ENCODE measurements at regions not wholly inside any gene's neighbourhood (a gene's known extent, or its start where the extent isn't known, plus 50 kb on each side); places are given as distances from the start of the nearest gene placed in this dataset.

DNA sequence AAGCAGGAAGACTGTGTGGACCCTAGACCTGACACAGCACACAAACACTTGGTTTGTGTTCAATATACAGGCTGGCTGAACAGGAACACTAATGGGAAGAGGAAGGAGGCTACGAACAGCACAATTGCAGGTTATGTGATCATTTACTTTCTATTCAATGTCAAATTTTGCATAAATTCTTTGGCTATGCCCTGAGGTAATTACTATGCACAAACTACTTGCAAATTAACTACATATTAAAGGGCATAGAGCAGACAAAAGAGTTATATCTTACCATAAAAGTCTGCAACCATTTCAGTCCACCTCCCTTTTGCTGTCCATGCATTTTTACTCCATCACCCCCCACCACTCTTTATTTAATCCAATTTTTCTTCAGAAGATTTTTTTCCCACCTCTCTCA, 291.2 kb upstream of the TMTC1 start:
- DNase-seq = no peak

DNA sequence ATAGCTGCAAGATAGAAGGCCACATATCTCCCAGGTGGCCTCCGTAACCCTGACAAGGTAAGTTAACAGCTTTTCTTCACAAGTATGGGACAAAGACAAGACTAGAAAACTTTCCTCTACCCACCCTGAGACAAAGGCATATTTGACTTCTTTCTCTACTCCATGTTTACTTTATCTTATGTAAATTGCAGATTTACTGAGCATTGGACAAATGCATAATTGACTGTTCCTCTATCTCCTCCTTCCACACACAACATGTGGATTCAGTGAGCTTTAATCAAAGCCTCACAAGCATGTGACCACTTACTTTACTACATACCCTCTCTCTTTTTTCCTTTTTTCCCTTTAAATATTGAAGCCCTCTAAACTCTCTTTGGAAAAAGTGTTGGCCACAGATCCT, 289.1 kb upstream of the TMTC1 start:
- DNase-seq = no peak

DNA sequence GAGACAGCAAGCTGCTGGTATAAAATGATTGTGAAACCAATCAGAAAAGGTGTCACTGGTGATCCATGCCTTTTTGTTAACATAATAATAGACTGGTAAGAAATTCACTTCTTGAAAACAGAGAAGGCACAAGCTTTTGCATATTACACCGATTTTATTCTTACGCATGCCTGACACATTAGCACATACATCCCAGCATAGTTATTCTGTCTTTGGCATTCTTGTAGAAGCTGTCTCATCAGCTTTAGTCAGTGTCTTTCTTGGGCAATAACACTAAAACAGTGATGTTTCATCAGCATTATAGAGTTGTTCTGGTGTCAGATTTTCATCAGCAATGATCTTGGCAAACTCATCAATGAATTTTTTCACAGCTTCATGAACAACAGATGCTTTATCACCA, 283.4 kb upstream of the TMTC1 start:
- peak; percentile 47 for DNase-seq

DNA sequence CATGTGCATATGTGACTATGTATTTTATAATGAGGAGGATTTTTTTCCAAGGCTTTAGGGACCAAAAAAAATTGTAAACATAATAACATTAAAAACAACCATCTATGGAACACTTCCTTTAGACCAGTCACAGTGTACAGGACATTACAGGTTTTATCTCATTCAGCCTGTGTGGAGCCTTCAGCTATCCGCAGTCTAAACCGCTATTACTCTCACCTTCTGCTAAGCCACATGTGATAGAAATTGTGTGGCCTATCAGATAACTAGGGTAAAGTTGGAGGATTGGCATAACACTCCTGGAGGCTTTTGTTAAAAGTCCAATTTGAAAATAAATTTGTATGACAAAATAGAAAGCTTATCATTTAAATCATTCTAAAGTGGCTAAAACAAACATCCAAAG, 281.2 kb upstream of the TMTC1 start:
- peak; percentile 66 for DNase-seq

DNA sequence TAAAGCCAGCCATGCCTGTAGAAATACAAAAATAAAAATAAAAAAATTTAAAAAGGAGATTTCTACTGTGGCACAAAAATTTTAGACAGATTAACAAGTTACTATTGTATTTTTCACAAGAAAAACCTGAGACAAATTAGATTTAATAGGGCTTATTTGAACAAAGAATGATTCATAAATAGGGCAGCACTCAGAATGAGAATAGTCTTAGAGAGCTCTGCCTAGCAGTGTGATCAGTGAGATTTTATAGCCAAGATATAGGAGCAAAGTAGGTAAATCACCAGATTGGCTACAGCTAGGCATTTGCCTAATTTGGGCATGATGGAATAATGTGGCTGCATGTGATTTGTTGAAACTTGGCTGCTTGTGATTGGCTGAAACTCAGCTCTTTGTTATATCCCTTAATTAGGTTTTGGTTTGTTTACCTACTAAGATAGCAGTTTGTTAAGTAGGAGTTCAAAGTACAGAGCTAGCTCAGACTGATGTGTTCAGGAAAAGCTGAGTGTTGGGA, 279.7 kb upstream of the TMTC1 start:
- no peak for DNase-seq

DNA sequence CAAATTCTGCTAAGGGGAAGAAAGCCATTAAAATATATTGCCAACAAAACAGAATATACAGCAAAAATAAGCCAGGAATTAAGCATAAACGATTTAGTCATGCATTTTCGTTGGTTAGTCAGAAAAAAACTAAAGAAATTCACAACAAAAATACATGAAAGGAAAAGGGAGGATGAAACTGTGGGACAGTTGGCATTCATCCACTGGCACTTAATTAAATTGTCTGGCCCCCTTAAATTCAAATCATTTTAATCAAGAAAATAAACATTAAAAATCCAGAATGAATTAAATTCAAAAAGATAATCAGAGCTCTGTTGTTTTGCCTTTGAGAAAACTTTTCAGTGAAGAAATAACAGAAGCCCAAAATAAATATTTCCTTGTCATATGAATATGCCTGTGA, 264.6 kb upstream of the TMTC1 start:
- DNase-seq = no peak

DNA sequence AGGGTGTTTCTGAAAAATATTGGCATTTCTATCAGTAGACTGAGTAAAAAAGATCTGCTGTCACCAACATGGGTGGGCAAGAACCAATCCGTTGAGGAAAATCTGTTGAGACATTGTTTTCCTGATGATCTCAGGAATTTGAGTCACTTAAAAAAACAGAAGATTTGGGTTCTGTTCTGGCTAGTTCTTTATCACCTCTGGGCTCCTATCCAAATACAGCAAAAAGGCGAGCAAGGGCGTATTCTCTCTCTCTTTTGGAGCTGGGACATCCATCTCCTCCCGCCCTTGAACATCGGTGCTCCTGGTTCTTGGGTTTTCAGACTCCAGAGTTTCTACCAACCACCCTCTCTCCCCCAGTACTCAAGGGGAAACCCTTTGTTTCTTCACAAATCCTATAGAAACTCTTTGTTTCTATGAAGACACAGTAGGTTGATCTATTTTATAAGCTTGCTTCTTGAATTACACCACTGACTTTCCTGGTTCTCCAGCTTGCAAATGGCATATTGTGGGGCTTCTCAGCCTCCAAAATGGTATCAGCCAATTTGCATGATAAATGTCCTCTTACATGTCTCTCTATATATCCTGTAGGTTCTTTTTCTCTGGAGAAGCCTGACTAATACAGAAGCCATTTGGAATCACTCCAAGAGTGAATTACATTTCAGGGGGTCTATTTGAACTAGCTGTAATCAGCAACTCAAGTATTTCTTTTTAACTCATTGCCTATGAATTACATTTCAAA, 263.9 kb upstream of the TMTC1 start:
- no peak for DNase-seq

DNA sequence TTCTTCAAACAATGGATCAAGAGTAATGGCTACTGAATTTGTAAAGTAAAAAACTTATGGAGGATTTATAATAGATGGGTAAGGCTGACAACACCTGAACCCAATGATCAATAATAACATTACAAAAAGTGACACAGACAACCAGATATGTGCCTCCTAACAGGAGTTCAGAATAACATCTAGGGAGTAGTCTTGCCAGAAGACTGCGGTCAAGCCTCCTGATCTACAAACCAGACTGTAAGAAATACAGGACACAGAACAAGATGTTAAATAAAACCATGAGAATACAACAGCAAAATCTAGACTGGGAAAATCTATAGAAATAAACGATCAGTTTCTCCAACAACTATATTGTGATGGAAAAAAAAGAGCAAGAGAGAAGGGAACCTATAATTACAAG, 262.6 kb upstream of the TMTC1 start:
- DNase-seq = no peak

DNA sequence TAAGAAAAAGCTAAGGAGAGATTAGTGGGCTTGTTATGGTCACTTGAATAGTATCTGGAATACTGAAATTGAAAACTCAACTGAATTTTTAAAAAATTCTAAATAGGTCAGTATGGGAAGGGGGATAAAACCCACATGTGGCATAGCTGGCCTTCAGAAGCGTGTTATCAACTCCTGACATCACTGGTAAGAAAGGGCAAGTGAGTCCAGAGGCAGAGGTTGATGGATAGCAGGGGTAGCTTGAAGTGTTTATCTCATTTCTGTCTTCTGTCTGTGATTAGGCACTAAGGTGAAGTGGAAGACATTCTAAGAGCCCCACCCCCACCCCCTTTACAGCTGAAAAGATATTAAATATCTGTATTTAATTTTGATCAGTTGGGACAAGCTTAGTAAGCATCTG, 261.4 kb upstream of the TMTC1 start:
- no peak for DNase-seq

DNA sequence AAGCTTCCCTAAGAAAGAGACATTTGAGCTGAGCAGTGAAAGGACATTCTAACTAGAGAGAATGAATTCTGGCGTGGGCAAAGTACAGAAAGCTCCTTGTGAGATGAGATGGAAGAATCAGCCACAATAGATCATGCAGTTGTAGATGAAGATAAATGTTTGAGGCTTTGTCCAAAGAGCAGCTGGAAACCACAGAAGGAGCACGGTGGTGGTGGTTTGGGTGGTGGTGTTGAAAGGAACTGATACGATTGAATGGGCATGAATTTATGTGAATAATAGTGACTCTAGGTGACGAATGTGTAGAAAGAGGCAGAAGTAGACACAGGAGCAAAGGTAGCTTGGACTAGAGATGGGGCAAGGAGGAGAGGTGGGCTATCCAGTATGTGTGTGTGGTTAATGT, 260.5 kb upstream of the TMTC1 start:
- DNase-seq = peak; percentile 60

DNA sequence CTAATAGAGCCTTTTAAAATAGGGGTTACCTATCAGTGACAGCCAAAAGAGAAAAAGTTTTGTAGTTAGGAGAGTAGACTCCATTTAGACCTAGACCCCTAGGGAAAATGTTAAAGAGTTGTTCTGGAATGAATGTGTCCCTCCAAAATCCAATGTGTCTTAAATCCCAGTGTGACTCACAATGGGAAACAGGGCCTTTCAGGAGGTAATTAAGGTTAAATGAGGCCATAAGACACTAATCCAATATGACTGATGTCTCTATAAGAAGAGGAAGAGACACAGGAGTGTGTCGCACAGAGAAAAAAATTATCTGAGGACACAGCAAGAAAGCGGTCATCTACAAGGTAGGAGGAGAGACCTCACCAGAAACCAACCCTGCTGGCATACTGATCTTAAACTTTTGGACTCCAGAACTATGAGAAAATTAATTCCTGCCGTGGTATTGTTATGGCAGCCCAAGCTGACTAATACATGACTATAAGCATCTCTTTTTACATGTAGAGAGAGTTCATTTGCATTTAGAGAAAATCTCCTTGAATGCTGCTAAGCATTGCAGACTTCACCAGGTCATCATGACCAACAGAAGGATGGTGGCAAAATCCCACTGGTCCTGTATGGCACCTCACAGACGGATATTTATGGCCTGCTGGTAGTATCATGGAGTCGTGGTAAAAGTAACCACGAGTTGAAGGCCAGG, 259.6 kb upstream of the TMTC1 start:
- DNase-seq = peak; percentile 30

DNA sequence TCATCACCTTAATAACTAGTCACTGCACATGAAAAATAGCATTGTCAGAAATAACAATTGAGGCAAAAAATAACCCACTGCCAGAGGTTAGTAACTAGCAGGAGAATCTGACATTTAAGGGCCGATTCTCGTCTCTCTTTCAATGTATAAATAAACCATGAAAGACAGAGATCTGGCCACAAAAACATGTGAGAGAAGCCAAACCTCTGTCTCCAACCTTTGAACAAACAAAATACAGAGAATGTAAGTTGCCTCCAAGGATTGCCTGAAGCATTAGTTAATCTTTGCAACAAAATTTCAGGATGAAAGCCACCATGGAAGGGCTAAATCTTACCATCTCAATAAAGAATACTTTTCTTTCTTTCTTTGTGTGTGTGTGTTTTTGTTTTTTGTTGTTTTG, 257.4 kb upstream of the TMTC1 start:
- no peak for DNase-seq

DNA sequence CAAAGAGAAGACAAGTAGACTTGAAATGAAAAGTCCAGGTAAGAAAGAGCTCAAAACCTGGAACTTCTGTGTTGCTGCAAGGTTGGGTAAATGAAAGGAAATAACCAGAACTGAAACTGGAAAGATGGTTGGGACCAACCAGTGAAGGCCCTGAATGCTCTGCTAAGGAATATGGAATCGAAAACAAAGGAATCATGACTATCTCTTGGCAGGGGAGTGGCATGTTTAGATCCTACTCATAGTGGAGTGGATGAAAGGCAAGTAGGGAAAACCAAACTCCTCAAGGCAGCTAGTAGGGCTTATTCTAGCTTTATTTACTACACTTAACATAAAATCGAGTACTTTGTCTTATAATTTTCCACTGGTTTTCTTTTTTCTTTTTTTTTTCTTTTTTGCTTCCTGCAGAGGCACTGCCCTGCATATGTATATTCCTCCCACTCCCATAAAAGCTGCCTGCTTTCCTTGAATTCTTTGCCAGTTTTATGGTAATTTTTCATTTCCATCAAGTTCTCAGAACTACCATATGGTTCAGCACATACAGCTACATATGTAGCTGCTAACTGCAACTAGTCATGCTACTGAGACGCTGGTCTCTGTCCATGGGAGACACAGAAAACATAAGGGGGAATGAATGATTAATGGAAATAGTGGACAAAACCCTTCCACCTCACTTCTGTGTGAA, 247.1 kb upstream of the TMTC1 start:
- no peak for DNase-seq

DNA sequence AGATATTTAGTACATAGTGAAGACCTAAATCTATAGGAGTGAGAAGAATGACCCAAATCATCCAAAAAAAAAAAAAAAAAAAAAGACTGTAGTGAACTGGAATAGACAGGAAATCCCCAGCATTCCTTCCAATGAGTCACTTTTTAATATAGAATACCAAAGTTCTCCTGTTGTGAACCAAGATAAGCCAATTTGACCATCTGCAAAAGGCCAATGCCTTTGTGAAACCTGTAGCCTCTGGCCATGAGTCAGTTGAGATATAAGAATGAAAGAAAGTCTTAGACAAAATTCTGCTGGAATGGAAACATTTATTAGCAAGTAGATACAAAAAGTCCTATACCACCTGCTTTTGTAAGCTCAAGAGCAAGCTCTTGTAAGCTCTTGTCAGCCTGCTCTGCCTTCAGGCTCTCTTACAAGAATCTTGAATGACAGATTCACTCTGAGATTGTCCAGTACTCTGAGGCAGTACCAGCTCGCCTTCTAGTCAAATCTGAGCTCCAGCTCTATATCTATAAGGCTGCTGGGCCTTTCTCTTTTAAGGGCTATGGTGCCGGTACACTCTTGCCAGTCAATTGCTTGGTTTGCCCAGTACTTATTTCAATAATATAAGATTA, 243.0 kb upstream of the TMTC1 start:
- DNase-seq = peak; percentile 12

DNA sequence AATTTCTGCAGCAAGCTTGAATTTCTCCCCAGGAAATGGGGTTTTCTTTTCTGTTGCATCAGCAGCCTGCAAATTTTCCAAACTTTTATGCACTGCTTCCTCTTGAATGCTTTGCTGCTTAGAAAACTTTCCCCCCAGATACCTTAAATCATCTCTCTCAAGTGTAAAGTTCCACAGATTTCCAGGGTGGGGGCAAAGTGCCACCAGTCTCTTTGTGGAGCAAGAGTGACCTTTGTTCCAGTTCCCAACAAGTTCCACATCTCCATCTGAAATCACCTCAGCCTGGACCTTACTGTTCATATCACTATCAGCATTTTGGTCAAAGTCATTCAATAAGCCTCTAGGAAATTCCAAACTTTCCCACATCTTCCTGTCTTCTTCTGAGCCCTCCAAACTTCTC, 241.6 kb upstream of the TMTC1 start:
- no peak for DNase-seq

DNA sequence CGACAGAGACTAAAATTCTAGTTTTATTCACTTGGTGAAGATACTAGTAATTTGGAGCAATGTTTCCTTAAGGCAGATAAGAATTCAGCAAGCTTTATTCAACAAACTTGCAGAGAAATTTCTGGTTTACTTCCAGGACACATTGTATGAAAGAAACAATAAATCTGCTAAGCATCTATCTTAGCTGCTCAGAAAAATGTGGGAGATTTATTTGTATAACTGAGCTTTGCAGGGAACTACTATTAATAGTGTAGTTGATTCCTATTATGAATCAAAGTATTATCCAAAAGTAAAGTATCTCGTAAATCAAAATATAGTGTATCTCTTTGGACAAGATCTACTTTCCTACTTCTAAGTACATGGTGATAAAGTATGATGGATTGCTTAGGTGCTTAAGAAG, 239.4 kb upstream of the TMTC1 start:
- no peak for DNase-seq

DNA sequence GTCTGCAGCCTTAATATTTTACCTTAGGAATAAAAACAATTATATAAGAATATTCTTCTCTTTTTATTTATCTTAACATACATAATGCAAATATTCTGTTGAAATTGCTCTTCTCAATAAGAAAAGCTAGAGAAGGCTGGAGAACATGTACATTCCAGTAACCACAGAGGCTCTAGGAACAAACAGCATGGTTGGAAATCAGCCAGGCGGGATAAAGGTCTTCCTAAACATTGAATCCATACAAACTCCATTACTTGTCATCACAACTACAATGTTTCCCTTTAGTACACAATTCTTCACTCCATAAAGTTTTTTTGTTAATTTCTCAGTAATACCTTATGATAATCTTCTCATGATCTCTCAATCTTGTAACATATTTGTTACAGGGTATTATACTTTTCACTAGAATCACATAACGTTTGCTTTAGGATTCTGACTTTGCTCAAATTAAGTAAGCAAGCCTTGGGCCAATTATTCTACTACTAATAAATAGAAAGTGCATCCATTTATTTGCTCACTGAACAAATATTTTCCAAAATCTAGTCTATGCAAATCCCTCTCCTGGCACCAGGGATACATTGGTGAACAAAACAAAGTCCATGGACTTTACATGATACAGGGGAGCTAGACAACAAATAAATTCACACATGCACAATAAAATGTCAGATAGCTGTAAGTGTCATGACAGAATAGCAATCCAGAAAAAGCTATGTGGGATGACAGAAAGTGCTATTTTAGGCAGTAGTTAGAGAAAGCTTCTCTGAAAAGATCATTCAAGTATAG, 237.5 kb upstream of the TMTC1 start:
- no peak for DNase-seq

DNA sequence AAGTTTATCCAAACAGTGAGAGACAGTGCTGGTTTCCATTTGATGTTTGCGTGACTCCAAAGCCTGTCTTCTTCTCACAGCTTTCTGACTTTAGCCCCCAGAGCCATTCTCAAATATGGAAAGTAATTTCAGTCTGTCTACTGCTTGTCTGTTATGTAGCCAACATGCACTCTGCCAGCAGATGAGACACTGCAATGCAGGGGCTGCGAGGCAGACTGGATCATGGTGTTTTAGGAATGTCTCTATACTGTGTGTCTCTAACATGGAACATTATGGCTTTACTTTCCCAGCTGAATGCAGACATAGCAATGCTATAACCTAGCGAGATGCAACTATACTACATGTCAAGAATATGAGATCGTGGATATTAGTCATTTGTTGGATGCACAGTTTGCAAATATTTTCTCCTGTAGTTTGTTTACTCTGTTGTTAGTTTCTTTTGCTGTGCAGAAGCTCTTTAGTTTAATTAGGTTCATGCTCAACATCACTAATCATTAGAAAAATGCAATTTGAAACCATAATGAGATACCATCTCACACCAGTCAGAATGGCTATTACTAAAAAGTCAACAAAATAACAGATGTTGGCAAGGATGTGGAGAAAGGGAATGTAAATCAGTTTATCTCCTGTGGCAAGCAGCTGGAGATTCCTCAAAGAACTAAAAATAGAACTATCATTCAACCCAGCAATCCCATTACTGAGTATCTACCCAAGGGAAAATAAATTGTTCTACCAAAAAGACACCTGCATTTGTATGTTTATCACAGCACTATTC, 235.8 kb upstream of the TMTC1 start:
- DNase-seq = no peak

DNA sequence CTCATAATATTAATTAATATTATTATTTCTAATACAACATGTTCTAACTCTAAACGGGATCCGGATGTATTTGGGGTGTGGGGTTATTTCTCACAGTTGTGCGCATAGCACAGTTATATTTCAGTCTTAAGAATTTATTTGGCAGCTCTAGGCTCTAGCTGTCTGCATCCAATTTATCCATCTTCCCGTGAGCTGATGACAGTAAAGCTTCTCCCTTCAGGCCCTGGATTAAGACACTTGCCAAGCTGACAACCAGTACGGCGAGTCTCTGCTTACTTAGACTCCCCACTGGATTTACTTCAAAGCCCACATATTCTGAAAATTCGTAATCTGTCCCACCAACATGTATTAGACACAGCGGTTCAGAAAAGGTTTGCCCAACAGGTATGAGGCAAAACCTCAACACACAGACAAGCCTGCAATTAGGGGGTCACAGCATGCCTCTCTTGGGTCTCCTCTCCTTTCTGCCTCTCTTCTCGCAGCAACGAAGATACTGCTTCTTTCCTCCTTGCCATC, 232.9 kb upstream of the TMTC1 start:
- no peak for DNase-seq

DNA sequence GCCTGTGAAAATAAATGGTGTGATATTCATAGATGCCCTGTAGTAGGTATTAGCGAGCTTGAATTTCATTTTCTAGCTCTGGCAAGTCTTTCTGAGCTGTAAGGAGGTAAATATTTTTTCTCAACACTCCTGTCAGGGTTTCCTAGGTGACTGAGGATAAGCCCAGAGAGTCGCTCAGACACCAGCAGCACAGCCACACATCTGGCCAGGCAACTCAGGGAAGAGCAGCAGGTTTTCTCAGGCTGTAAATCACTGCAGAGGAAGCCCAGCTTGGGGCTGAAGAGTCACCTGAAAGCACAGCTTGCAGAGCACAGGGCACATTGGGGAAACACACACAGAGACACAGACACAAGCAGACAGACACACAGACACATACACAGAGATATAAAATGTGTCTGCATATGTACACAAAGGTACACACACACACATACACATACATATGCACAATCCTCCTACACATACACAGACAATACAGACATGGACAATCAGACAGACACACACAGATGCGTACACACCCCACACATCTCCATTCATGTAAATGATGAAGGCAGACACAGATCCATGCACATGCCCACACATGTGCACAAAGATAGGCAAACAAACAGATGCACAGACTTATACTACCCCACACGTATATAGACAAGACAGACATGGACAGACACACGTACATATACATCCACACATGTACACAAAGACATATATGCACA, 232.0 kb upstream of the TMTC1 start:
- DNase-seq = no peak

DNA sequence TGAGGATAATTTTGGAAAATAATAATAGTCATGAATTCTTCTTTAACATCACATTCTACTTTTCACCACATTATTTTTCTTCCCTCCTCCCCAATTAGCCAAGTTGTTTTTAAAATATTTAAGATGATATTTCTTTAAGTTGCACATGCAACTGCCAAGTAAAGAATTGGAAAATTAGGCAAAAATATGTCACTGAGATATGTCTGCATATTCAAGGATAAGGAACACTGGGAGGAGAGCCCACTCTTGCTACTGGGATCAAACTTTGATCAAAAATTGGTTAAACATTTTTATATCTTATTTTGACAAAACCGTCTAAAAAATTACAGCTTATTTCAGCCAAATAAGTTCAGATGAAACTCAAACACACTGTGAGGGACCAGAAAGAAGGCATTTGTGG, 231.2 kb upstream of the TMTC1 start:
- no peak for DNase-seq

Data from OCI-M1 (cell line).